ENCODE measurements at regions not wholly inside any gene's neighbourhood (a gene's known extent, or its start where the extent isn't known, plus 50 kb on each side); places are given as distances from the start of the nearest gene placed in this dataset.

DNA sequence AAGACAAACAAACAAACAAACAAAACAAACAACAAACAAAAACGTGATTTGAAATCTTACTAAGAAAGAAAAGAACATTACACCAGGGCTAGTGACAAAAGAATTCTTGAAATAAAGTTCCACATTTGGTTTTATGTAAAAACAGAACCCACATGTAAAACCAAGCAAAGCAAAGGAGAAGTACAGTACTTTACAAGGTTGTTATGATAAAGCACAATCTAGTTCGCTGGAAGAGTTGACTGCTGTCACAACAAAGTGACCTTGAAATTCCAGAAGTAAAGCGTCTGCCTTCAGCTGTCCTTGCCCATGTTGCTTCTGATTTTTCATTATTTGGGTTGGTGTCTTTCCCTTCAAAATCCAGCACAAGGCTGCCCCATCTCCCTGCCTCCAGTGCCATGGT lies 94.8 kb upstream of the CYRIA start:
- TF ChIP-seq BHLHE40 (IDR thresholded peaks at IDR 0.05; ENCODE audit: borderline replicate concordance in 1 of 2, low read depth in 2 of 2, low read length in 1 of 2), result no peak
- no peak for TF ChIP-seq KDM1A (IDR thresholded peaks at IDR 0.05; ENCODE audit: borderline replicate concordance)
